Parathyroid adenoma (tissue), 2 donors: ENCODE measurements at regions not wholly inside any gene's neighbourhood (a gene's known extent, or its start where the extent isn't known, plus 50 kb on each side); places are given as distances from the start of the nearest gene placed in this dataset.

Experiments used
- H2AFZ ChIP-seq: fragments of 300-600 bp; sonication (generic); one replicate; pipeline ENCODE4 v1.7.0; 2017; ENCODE audit warnings: antibody characterized with exemption, mild to moderate bottlenecking
- H3K27ac ChIP-seq: fragments of 300-600 bp; sonication (generic); one replicate; pipeline ENCODE4 v1.7.0; 2017
- H3K27me3 ChIP-seq: fragments of 300-600 bp; sonication (generic); one replicate; pipeline ENCODE4 v1.7.0; 2017; ENCODE audit warnings: low read length; ENCODE audit not compliant: control insufficient read depth, insufficient read depth
- H3K36me3 ChIP-seq: fragments of 300-600 bp; sonication (generic); one replicate; pipeline ENCODE4 v1.7.0; 2017; ENCODE audit warnings: low read length; ENCODE audit not compliant: control insufficient read depth, insufficient read depth
- H3K4me1 ChIP-seq: fragments of 300-600 bp; sonication (generic); one replicate; pipeline ENCODE4 v1.7.0; 2017; ENCODE audit warnings: control low read depth
- H3K4me2 ChIP-seq: fragments of 300-600 bp; sonication (generic); one replicate; pipeline ENCODE4 v1.7.0; 2017; ENCODE audit warnings: low read length
- H3K4me3 ChIP-seq: fragments of 300-600 bp; sonication (generic); one replicate; pipeline ENCODE4 v1.7.0; 2017; ENCODE audit warnings: low read depth, low read length
- H3K79me2 ChIP-seq: fragments of 300-600 bp; sonication (generic); one replicate; pipeline ENCODE4 v1.7.0; 2017; ENCODE audit warnings: control low read depth
- H3K9ac ChIP-seq: fragments of 300-600 bp; sonication (generic); one replicate; pipeline ENCODE4 v1.7.0; 2017; ENCODE audit warnings: mild to moderate bottlenecking
- H3K9me3 ChIP-seq: fragments of 300-600 bp; sonication (generic); one replicate; pipeline ENCODE4 v1.7.0; 2017; ENCODE audit warnings: low read length; ENCODE audit not compliant: control insufficient read depth
- TF ChIP-seq, protein P1 (sequence below): fragments of 300-600 bp; sonication (generic); IDR thresholded peaks from one replicate; pipeline ENCODE4 v1.7.0; 2017; ENCODE audit warnings: antibody characterized with exemption, mild to moderate bottlenecking
- donor health status: primary hyperparathyroidism.

DNA sequence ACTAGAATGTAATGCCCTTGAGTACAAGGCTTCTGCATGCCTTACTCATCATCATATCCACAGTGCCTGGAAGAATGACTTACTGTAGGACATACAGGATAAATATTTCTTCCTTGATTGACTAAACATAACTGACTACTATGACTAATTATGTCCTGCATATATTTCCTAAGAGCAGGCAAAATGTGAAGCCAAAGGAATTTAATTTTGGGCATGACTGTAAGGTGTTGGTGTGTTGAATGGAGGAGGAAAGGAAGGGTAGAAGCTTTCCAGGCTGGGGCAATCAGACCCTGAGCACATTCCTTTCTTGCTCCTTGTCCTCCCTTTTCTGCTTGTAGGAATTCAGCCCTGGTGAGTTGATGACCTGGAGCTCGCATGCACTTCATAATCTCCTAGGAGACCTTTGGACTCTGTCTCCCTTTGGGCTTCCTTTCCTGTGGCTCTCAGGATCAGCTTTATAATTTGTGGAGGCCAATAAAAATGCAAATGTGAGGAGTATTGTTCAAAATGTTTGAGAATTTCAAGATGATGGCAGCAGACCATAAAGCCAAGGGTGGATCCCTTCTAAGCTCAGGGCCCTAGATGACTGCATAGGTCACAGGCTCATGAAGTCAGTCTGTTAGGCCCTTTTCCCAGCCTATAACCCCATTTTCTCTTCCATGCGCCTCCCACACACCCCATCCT is 174.0 kb downstream of the HMHB1 start:
- Histone ChIP-seq H3K4me1 (no peaks in the 10 kb centered on the region), H3K4me3 (no peak overlapping the region), H3K79me2 (no peaks in the 10 kb centered on the region), H3K27me3 (no peaks in the 10 kb centered on the region), H3K4me2 (no peak overlapping the region), H3K9ac (no peak overlapping the region), H3K36me3 (no peaks in the 10 kb centered on the region), H3K27ac (no peak overlapping the region), H2AFZ (no peak overlapping the region), H3K9me3 (no peaks in the 10 kb centered on the region)
- TF ChIP-seq, protein P1, sequence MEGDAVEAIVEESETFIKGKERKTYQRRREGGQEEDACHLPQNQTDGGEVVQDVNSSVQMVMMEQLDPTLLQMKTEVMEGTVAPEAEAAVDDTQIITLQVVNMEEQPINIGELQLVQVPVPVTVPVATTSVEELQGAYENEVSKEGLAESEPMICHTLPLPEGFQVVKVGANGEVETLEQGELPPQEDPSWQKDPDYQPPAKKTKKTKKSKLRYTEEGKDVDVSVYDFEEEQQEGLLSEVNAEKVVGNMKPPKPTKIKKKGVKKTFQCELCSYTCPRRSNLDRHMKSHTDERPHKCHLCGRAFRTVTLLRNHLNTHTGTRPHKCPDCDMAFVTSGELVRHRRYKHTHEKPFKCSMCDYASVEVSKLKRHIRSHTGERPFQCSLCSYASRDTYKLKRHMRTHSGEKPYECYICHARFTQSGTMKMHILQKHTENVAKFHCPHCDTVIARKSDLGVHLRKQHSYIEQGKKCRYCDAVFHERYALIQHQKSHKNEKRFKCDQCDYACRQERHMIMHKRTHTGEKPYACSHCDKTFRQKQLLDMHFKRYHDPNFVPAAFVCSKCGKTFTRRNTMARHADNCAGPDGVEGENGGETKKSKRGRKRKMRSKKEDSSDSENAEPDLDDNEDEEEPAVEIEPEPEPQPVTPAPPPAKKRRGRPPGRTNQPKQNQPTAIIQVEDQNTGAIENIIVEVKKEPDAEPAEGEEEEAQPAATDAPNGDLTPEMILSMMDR: no peak

DNA sequence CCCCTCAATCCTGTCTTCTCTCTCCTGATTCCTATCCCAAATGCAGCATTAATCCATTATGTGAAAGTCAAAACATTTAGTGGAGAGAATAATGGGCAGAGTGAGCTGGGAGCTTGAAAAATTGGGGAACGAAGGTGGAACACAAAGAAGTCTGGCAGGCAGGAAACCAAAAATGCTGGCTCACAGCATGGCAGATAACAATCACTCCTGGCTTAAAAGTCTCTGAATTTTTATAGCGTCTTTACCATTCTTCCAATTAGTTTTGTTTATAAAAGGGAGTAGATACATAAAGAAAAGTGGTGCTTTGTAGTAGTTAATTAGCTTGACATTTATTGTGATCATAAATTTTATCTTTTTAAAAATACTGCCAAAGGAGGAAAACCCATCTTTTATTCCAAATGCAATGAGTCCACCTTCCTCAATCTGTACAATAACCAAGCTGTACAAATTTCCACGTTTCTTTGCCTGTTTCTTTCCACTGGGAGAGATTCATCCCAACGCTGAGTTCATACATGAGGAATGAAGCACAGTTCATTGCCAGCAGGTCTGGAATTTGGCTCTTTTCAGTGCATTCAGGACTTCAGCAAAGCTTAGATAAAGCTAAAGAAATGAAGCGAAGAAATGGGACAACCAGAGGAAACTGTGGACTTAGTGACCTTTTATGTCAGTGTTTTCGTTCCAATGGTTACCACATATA is 174.7 kb downstream of the HMHB1 start:
- Histone ChIP-seq H3K9me3 (no peaks in the 10 kb centered on the region), H3K27ac (no peak overlapping the region), H3K4me2 (no peak overlapping the region), H3K4me1 (no peaks in the 10 kb centered on the region), H2AFZ (no peak overlapping the region), H3K79me2 (no peaks in the 10 kb centered on the region), H3K4me3 (no peak overlapping the region), H3K27me3 (no peaks in the 10 kb centered on the region), H3K9ac (no peak overlapping the region), H3K36me3 (no peaks in the 10 kb centered on the region)
- TF ChIP-seq, protein P1: no peak

- no peak overlapping the region for H3K4me2 ChIP-seq
- TF ChIP-seq, protein P1: no peak
- no peak overlapping the region for H3K27ac ChIP-seq
- no peaks in the 10 kb centered on the region for H3K27me3 ChIP-seq
- H3K36me3 ChIP-seq: no peaks in the 10 kb centered on the region
- no peak overlapping the region for H2AFZ ChIP-seq
- H3K4me1 ChIP-seq: no peaks in the 10 kb centered on the region
- H3K9me3 ChIP-seq: no peaks in the 10 kb centered on the region
- H3K79me2 ChIP-seq: no peaks in the 10 kb centered on the region
- no peak overlapping the region for H3K4me3 ChIP-seq
- H3K9ac ChIP-seq: no peak overlapping the region
Observed at GRCh38 chr5:143987264-143987663, 175.3 kb downstream of the HMHB1 start.

GRCh38 chr5:143987751-143988560 is 176.0 kb downstream of the HMHB1 start:
- TF ChIP-seq, protein P1: no peak
- Histone ChIP-seq H3K79me2 (no peaks in the 10 kb centered on the region), H3K27ac (no peak overlapping the region), H3K9ac (no peak overlapping the region), H3K4me2 (no peak overlapping the region), H3K36me3 (no peaks in the 10 kb centered on the region), H2AFZ (no peak overlapping the region), H3K9me3 (no peaks in the 10 kb centered on the region), H3K27me3 (no peaks in the 10 kb centered on the region), H3K4me1 (no peaks in the 10 kb centered on the region), H3K4me3 (no peak overlapping the region)
